ENCODE measurements at regions not wholly inside any gene's neighbourhood (a gene's known extent, or its start where the extent isn't known, plus 50 kb on each side); places are given as distances from the start of the nearest gene placed in this dataset.

- Mint-ChIP-seq H3K27me3 (ENCODE audit: low read depth) (no peaks in the 10 kb centered on the region), H3K4me1 (ENCODE audit: low read depth) (no peaks in the 10 kb centered on the region), H3K27ac (no peak overlapping the region), H3K9me3 (peaks cover 20% of the 10 kb centered on the region), H3K36me3 (ENCODE audit: low read depth) (no peaks in the 10 kb centered on the region), H3K4me3 (no peak overlapping the region)
- no peak for DNase-seq (ENCODE audit: low spot score)
These were observed 94.8 kb upstream of the CDH12 start for GRCh38 chr5:22947921-22948320.

- no peak overlapping the region for H3K4me3 Mint-ChIP-seq
These were observed 85.2 kb upstream of the CDH12 start for GRCh38 chr5:22938362-22938761.

GRCh38 chr5:22928821-22929482 is 75.8 kb upstream of the CDH12 start:
- Mint-ChIP-seq H3K9me3 (peaks cover 35% of the 10 kb centered on the region), H3K4me3 (no peak overlapping the region), H3K27ac (no peak overlapping the region), H3K4me1 (ENCODE audit: low read depth) (no peaks in the 10 kb centered on the region), H3K36me3 (ENCODE audit: low read depth) (no peaks in the 10 kb centered on the region), H3K27me3 (ENCODE audit: low read depth) (no peaks in the 10 kb centered on the region)
- no peak for DNase-seq (ENCODE audit: low spot score)

More at GRCh38 chr5:22938362-22938761, 85.2 kb upstream of the CDH12 start:
- Mint-ChIP-seq H3K36me3 (ENCODE audit: low read depth) (no peaks in the 10 kb centered on the region), H3K27ac (no peak overlapping the region), H3K9me3 (peaks cover 51% of the 10 kb centered on the region), H3K27me3 (ENCODE audit: low read depth) (no peaks in the 10 kb centered on the region), H3K4me1 (ENCODE audit: low read depth) (no peaks in the 10 kb centered on the region)
- DNase-seq (ENCODE audit: low spot score), result no peak

- H3K36me3 Mint-ChIP-seq (ENCODE audit: low read depth), result no peaks in the 10 kb centered on the region
- H3K27ac Mint-ChIP-seq, result no peak overlapping the region
- no peaks in the 10 kb centered on the region for H3K4me1 Mint-ChIP-seq (ENCODE audit: low read depth)
- H3K9me3 Mint-ChIP-seq, result peaks cover 35% of the 10 kb centered on the region
- no peak for DNase-seq (ENCODE audit: low spot score)
- H3K4me3 Mint-ChIP-seq, result no peak overlapping the region
- H3K27me3 Mint-ChIP-seq (ENCODE audit: low read depth), result no peaks in the 10 kb centered on the region
These were observed 73.4 kb upstream of the CDH12 start for GRCh38 chr5:22926574-22926973.

- H3K27me3 Mint-ChIP-seq (ENCODE audit: low read depth), result no peaks in the 10 kb centered on the region
- no peak overlapping the region for H3K4me3 Mint-ChIP-seq
- no peak overlapping the region for H3K27ac Mint-ChIP-seq
- H3K36me3 Mint-ChIP-seq (ENCODE audit: low read depth), result no peaks in the 10 kb centered on the region
- no peak for DNase-seq (ENCODE audit: low spot score)
- peaks cover 20% of the 10 kb centered on the region for H3K9me3 Mint-ChIP-seq
- no peaks in the 10 kb centered on the region for H3K4me1 Mint-ChIP-seq (ENCODE audit: low read depth)
These were observed 65.4 kb upstream of the CDH12 start for GRCh38 chr5:22918511-22918910.

- Mint-ChIP-seq H3K4me1 (ENCODE audit: low read depth) (no peaks in the 10 kb centered on the region), H3K27ac (no peak overlapping the region), H3K4me3 (no peak overlapping the region), H3K27me3 (ENCODE audit: low read depth) (no peaks in the 10 kb centered on the region), H3K36me3 (ENCODE audit: low read depth) (no peaks in the 10 kb centered on the region), H3K9me3 (peaks cover 14% of the 10 kb centered on the region)
- no peak for DNase-seq (ENCODE audit: low spot score)
These were observed 63.2 kb upstream of the CDH12 start for GRCh38 chr5:22916393-22916792.

GRCh38 chr5:22911019-22911418 is 57.9 kb upstream of the CDH12 start:
- no peak overlapping the region for H3K27ac Mint-ChIP-seq
- no peaks in the 10 kb centered on the region for H3K4me1 Mint-ChIP-seq (ENCODE audit: low read depth)
- H3K9me3 Mint-ChIP-seq, result peaks cover 23% of the 10 kb centered on the region

GRCh38 chr5:22910523-22910922 is 57.4 kb upstream of the CDH12 start:
- Mint-ChIP-seq H3K4me3 (no peak overlapping the region), H3K36me3 (ENCODE audit: low read depth) (no peaks in the 10 kb centered on the region), H3K27ac (no peak overlapping the region), H3K4me1 (ENCODE audit: low read depth) (no peaks in the 10 kb centered on the region), H3K9me3 (peaks cover 26% of the 10 kb centered on the region), H3K27me3 (ENCODE audit: low read depth) (no peaks in the 10 kb centered on the region)
- no peak for DNase-seq (ENCODE audit: low spot score)

More at GRCh38 chr5:22911019-22911418, 57.9 kb upstream of the CDH12 start:
- no peaks in the 10 kb centered on the region for H3K27me3 Mint-ChIP-seq (ENCODE audit: low read depth)
- no peak overlapping the region for H3K4me3 Mint-ChIP-seq
- H3K36me3 Mint-ChIP-seq (ENCODE audit: low read depth), result no peaks in the 10 kb centered on the region
- no peak for DNase-seq (ENCODE audit: low spot score)

- Mint-ChIP-seq H3K4me3 (no peak overlapping the region), H3K27me3 (ENCODE audit: low read depth) (no peaks in the 10 kb centered on the region), H3K27ac (no peak overlapping the region), H3K36me3 (ENCODE audit: low read depth) (no peaks in the 10 kb centered on the region), H3K4me1 (ENCODE audit: low read depth) (no peaks in the 10 kb centered on the region), H3K9me3 (peaks cover 35% of the 10 kb centered on the region)
- DNase-seq (ENCODE audit: low spot score), result no peak
These were observed 55.4 kb upstream of the CDH12 start for GRCh38 chr5:22908586-22908985.

- Mint-ChIP-seq H3K36me3 (ENCODE audit: low read depth) (no peaks in the 10 kb centered on the region), H3K27me3 (ENCODE audit: low read depth) (no peaks in the 10 kb centered on the region), H3K9me3 (peaks cover 35% of the 10 kb centered on the region), H3K4me3 (no peak overlapping the region), H3K4me1 (ENCODE audit: low read depth) (no peaks in the 10 kb centered on the region), H3K27ac (no peak overlapping the region)
- no peak for DNase-seq (ENCODE audit: low spot score)
These were observed 55.0 kb upstream of the CDH12 start for GRCh38 chr5:22908129-22908528.
